Central memory CD4-positive, alpha-beta T cell (primary cell): ENCODE measurements at regions not wholly inside any gene's neighbourhood (a gene's known extent, or its start where the extent isn't known, plus 50 kb on each side); places are given as distances from the start of the nearest gene placed in this dataset.
"Not testable (repeated sequence)": the region's sequence is repeated elsewhere in the genome, so short reads cannot be mapped to it uniquely, and the experiment has no call there.

ENCODE experiments used
- DNase-seq: peaks from one replicate; pipeline ENCODE4 v3.0.0; 2022

- no peak for DNase-seq
Measured at GRCh38 chr9:113705928-113706519, 170.1 kb upstream of the ZNF618 start.

- no peak for DNase-seq
Measured at GRCh38 chr9:113707953-113708695, 168.0 kb upstream of the ZNF618 start.

- DNase-seq = no peak
Measured at GRCh38 chr9:113708821-113709713, 167.0 kb upstream of the ZNF618 start.

- DNase-seq = no peak
Measured at GRCh38 chr9:113709721-113710120, 166.4 kb upstream of the ZNF618 start.

GRCh38 chr9:113711251-113711650 is 164.9 kb upstream of the ZNF618 start:
- no peak for DNase-seq

GRCh38 chr9:113712053-113712452 is 164.1 kb upstream of the ZNF618 start:
- DNase-seq = no peak

DNA sequence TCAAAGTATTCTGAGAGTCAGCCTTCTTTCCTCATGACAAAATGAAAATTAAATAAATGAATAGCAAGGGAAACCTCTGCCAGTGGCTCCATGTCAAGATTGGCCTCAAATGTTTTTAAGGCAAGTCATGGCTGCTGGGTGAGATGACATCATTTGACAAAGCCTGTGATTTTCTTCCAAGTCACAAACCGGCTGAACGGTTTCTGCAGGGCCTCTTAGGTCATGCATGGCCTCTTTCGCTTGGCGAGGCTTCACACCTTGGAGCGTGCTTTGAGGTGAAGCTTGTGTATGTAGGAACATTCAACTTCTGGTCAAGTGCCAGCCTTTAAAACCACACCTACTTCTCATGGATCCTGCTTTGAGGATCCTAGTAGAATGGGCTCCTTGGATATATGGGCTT is 161.0 kb upstream of the ZNF618 start:
- no peak for DNase-seq

DNA sequence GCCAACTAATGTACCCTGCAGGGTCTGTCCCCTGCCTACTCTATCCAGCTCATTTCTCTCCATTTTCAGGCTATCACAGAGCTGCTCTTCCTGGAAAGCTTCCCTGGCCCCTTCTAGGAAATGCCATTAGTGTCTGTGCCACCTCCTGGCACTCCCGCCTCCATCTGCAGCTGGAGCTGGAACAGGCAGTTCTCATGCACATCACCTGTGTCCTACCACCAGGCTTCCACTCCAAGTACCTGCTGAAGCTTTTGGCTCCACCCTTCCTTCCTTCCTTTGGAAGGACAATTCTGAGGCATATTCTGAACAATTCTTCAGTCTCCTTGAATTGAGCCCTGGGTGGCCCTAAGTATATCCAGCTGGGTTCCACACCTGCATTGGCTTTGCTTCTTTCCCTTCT is 156.2 kb upstream of the ZNF618 start:
- no peak for DNase-seq

DNA sequence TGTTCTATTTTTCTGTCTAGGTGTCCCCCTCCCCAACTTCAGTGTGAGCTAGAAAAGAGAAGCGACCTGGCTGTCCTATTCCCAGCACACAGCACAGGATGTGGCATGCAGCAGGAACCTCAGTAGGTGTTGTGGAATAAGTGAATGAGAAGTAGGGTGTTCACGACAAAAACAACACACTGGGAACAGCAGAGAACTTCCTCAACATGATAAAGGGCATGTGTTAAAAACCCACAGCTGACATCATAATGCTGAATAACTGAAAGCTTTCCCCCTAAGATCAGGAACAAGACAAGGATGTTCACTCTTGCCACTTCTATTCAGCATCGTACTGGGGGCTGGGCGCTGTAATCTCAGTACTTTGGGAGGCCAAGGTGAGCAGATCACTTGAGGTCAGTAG is 155.6 kb upstream of the ZNF618 start:
- no peak for DNase-seq

GRCh38 chr9:113721856-113722255 is 154.3 kb upstream of the ZNF618 start:
- no peak for DNase-seq

GRCh38 chr9:113724202-113724601 is 151.9 kb upstream of the ZNF618 start:
- DNase-seq = no peak

- no peak for DNase-seq
Measured at GRCh38 chr9:113728989-113729388, 147.1 kb upstream of the ZNF618 start.

DNA sequence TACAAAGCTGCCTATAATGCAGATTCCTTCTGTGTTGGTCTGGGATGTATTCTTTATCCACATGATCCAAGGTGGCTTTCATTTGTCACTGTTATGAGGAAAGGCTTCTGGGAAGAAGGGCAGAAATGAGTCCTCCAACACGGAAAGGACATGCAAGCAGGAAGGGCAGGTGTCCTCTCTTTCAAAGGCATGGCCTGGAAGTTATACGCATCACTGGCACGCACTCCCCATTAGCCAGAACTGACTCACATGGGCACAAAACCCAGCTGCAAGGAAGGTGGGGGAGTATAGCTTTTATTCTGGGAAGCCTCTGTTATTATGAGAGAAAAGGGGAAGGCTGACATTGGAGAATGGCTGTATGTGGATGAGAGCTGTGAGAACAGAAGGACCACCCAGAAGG is 141.3 kb upstream of the ZNF618 start:
- DNase-seq = no peak

DNA sequence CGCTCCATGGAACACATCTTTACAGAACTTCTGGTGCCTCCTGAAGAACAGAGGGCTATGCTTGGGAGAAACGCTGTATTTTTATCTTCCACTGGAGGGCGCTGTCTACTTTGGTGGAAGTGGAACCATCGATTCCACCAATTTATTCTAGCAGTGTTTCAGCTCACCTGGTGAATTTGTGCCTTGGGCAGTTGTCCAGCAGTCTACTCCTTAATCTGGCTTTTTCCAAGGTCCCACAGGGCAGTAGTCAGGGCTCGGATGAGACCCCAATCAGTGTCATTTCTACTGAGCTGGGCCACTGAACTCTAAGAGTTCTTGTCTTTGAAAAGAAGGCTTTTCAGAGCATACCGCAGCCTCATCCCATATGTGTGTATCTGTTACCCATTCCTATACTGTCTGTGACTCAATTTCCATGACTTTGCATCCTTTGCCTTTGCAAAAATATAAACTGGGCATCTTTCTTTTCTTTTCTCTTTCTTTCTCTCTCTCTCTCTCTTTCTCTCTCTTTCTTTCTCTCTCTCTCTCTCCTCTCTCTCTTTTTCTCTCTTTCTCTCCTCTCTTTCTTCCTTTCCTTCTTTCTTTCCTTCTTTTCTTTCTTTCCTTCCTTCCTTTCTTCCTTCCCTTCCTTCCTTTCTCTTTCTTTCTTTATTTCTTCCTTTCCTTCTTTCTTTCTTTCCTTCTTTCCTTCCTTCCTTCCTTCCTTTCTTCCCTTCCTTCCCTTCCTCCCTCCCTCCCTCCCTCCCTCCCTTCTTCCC is 138.4 kb upstream of the ZNF618 start:
- DNase-seq = no peak

DNA sequence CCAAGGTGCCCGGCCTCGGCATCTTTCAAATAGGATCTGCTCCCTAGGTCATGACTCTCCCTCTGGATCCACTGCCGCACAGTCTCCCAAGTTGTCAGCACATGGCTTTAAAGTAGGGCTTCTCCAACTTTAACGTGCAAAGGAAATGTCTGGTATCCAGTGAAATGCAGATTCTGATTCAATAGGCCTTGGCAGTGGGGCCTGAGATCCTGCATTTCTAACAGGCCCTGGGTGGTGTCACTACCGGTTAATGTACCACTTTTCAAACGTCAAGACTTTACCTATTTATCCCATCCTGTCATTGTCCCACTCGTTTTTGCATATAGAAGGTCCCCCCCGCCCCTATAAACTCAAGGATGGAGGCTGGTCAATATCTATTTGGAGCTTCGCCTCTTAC is 137.6 kb upstream of the ZNF618 start:
- no peak for DNase-seq

DNA sequence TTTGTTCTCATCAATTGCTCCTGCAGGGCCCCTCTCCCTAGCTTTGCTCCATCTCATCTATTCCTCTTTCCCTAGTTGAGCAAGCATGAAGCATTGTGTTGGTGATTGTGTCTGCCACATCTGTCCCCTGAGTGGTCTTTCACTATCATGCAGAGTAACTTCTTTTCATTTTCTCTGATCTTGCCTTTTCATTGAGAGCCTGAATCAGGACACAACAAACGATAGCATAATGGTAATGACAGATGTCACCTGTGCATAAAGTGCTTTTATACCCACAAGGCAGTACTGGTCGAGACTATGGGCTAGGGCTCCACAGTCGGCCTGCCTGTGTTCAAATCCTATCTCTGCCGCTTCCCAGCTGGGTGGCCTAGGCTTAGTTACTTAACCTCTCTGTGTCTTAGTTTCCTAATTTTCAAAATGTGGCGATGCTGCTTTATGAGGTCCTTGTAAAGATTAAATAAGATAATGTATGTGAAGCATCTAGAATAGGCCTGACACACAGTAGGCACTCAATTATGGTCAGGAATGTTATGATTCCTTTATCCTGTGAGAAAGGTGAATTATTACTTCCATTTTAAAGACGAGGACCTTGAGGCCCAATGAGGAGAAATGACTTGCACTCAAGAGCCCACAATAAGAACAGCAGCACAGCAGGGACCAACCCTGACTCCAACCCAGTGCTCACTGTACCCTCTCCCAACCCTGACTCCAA is 137.1 kb upstream of the ZNF618 start:
- DNase-seq = peak; percentile 25

- not testable (repeated sequence) for DNase-seq
Measured at GRCh38 chr9:113739605-113740507, 136.3 kb upstream of the ZNF618 start.

- DNase-seq = not testable (repeated sequence)
Measured at GRCh38 chr9:113740508-113741500, 135.3 kb upstream of the ZNF618 start.

- DNase-seq = no peak
Measured at GRCh38 chr9:113741886-113742854, 133.9 kb upstream of the ZNF618 start.
